DND-41 (cell line): ENCODE measurements at regions not wholly inside any gene's neighbourhood (a gene's known extent, or its start where the extent isn't known, plus 50 kb on each side); places are given as distances from the start of the nearest gene placed in this dataset.
"Not testable (repeated sequence)": the region's sequence is repeated elsewhere in the genome, so short reads cannot be mapped to it uniquely, and the experiment has no call there.

Source experiments
- ATAC-seq: fragments of 200-7000 bp; cut with Tn5 transposase; 3 replicates; pipeline ENCODE4 v1.9.1; 2021; ENCODE audit warnings: low read depth; ENCODE audit not compliant: insufficient read depth
- DNase-seq: peaks from one replicate; pipeline ENCODE4 v3.0.0-alpha.2; 2020
- H2AFZ ChIP-seq: 2 replicates; pipeline ENCODE4 v1.6.0; 2012; ENCODE audit warnings: low read depth, low read length
- H3K27ac ChIP-seq: 2 replicates; pipeline ENCODE4 v1.5.1; 2012; ENCODE audit warnings: low read length, inconsistent platforms
- H3K27me3 ChIP-seq: fragments of 200-600 bp; sonication (generic); 2 replicates; pipeline ENCODE4 v1.6.0; 2012; ENCODE audit warnings: low read length, mild to moderate bottlenecking, inconsistent platforms; ENCODE audit not compliant: insufficient read depth, poor library complexity
- H3K36me3 ChIP-seq: 2 replicates; pipeline ENCODE4 v1.5.1; 2012; ENCODE audit warnings: low read length, inconsistent platforms; ENCODE audit not compliant: insufficient read depth
- H3K4me1 ChIP-seq: 2 replicates; pipeline ENCODE4 v1.5.1; 2012; ENCODE audit warnings: mild to moderate bottlenecking, low read length; ENCODE audit not compliant: insufficient read depth
- H3K4me2 ChIP-seq: 2 replicates; pipeline ENCODE4 v1.6.0; 2012; ENCODE audit warnings: mild to moderate bottlenecking, moderate library complexity, low read length, inconsistent platforms; ENCODE audit not compliant: insufficient read depth
- H3K4me3 ChIP-seq, 2 experiments: fragments of 200-600 bp in 1 of 2; shearing (Covaris generic) in 1 of 2; 2 replicates each; pipeline ENCODE4 v1.5.1; 2012 to 2016; ENCODE audit warnings: inconsistent platforms in 2 of 2, low read length in 2 of 2, mild to moderate bottlenecking in 2 of 2, low read depth in 1 of 2, moderate library complexity in 1 of 2
- H3K79me2 ChIP-seq: 2 replicates; pipeline ENCODE4 v1.6.0; 2012; ENCODE audit warnings: low read length, inconsistent platforms; ENCODE audit not compliant: insufficient read depth
- H3K9ac ChIP-seq: 2 replicates; pipeline ENCODE4 v1.6.0; 2012; ENCODE audit warnings: low read depth, mild to moderate bottlenecking, inconsistent platforms, low read length, moderate library complexity
- H3K9me3 ChIP-seq: 2 replicates; pipeline ENCODE4 v1.5.1; 2012; ENCODE audit warnings: low read length, moderate library complexity, mild to moderate bottlenecking, inconsistent platforms; ENCODE audit not compliant: insufficient read depth, severe bottlenecking
- H4K20me1 ChIP-seq: 2 replicates; pipeline ENCODE4 v1.6.0; 2012; ENCODE audit warnings: low read length; ENCODE audit not compliant: insufficient read depth
- EZH2 ChIP-seq: IDR thresholded peaks from 3 replicates; pipeline ENCODE4 v1.6.1; 2012; ENCODE audit warnings: borderline replicate concordance, low read depth, mild to moderate bottlenecking, moderate library complexity, low read length, inconsistent platforms; ENCODE audit not compliant: severe bottlenecking
- TF ChIP-seq, protein P1 (sequence below): IDR thresholded peaks from 2 replicates; pipeline ENCODE4 v1.5.1; 2012; ENCODE audit warnings: borderline replicate concordance, low read length, moderate library complexity, mild to moderate bottlenecking; ENCODE audit not compliant: poor library complexity, severe bottlenecking; ENCODE audit errors: extremely low read depth

DNA sequence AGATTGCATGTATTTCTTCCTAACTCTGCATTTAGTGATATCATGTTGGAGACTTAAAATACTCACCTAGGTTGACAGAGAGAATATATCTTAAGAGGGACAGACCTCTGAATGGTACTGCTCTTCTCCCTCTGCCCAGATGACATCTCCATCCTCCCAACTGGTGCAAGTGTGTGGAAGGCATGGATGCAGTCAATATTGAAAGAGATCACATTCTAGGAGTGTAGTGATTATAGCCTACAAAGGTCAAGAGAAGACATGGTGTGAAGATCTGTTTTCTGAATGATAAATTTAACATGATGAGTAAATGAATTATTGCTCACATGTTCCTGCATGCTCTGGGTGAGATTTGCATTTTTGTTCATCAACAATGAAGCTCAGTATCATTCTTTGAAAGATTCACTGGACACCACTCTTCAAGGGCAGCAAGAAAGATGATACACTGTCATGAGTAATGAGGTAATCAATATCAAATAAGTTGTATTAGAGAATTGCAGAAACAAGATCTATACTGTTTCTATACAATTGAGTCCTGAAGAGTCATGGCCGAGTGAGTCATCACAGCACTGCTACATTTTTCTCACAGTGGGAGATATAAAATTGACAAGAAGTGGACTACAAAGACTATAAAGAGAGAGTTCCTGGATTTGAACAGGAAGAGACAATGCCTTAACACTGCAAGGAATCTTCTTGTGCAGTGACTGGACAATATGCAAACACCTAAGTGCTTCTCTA, 183.3 kb upstream of the KRR1 start:
- Histone ChIP-seq H3K9ac (no peak overlapping the region), H3K4me2 (no peak overlapping the region), H3K4me3 (no peak overlapping the region), H3K79me2 (no peaks in the 10 kb centered on the region), H3K4me1 (no peaks in the 10 kb centered on the region), H2AFZ (no peak overlapping the region), H3K36me3 (no peaks in the 10 kb centered on the region), H3K27me3 (no peaks in the 10 kb centered on the region), H3K9me3 (no peaks in the 10 kb centered on the region), H3K27ac (no peak overlapping the region), H4K20me1 (no peaks in the 10 kb centered on the region)
- no peak for DNase-seq
- TF ChIP-seq, protein P1, sequence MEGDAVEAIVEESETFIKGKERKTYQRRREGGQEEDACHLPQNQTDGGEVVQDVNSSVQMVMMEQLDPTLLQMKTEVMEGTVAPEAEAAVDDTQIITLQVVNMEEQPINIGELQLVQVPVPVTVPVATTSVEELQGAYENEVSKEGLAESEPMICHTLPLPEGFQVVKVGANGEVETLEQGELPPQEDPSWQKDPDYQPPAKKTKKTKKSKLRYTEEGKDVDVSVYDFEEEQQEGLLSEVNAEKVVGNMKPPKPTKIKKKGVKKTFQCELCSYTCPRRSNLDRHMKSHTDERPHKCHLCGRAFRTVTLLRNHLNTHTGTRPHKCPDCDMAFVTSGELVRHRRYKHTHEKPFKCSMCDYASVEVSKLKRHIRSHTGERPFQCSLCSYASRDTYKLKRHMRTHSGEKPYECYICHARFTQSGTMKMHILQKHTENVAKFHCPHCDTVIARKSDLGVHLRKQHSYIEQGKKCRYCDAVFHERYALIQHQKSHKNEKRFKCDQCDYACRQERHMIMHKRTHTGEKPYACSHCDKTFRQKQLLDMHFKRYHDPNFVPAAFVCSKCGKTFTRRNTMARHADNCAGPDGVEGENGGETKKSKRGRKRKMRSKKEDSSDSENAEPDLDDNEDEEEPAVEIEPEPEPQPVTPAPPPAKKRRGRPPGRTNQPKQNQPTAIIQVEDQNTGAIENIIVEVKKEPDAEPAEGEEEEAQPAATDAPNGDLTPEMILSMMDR: no peak
- no peak for TF ChIP-seq EZH2
- no peak for ATAC-seq

DNA sequence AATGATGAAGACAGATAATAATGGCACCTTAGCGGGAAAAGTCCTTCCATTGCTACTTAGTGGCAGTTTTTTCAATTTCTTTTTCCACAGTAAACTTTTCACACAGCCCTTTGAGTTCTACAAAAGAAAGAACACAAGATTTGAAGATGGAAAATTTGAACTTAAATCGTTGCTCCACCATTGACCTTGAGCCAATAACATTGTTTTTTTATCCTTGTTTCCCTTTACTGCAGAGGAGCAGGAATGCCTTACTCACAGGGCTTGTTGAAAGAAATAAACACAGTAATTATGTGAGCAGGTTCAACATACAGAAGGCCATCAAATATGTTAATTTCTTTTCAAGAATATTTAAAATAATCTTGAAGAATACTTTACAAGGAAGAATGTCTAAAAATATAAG, 181.5 kb upstream of the KRR1 start:
- no peak for ATAC-seq
- Histone ChIP-seq H3K4me3 (no peak overlapping the region), H3K4me2 (no peak overlapping the region), H3K4me1 (no peaks in the 10 kb centered on the region), H3K9me3 (no peaks in the 10 kb centered on the region), H3K27me3 (no peaks in the 10 kb centered on the region), H3K36me3 (no peaks in the 10 kb centered on the region), H3K9ac (no peak overlapping the region), H3K79me2 (no peaks in the 10 kb centered on the region), H4K20me1 (no peaks in the 10 kb centered on the region), H3K27ac (no peak overlapping the region), H2AFZ (no peak overlapping the region)
- no peak for DNase-seq
- TF ChIP-seq EZH2: no peak
- TF ChIP-seq, protein P1: no peak

DNA sequence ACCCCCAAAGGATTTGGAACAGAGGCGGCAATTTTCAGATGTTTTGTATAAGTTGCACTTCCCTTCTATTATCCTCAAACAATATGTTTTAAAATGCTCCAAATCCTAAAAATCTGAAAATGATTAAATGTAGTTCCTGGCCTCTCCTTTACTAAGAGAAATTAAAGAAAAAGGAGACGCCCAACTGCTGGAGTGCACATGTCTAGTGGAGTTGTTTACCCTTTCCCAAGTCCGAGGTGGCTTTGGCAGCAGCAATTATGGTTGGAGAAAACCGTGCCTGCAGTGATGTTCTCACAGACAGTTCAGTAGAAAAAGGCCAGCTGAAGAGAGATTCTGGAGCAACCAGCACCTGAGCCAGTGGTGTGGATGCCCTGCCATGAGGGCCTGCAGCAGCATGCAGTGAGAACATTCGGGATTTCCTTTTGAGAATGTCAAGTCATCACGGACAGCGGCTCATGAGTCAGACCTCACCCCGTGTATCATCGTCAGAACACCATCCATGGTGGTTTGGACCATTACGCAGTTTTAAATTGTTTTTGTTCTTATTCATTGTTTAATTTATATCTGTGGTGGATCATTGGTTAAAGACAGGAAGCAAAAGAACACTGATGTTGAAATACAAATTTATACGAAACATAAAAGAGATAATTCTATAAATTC, 179.0 kb upstream of the KRR1 start:
- TF ChIP-seq, protein P1: no peak
- no peak for TF ChIP-seq EZH2
- ATAC-seq (no peak), DNase-seq (no peak)
- Histone ChIP-seq H3K4me1 (no peaks in the 10 kb centered on the region), H4K20me1 (no peaks in the 10 kb centered on the region), H3K4me3 (no peak overlapping the region), H3K9ac (no peak overlapping the region), H3K36me3 (no peaks in the 10 kb centered on the region), H2AFZ (no peak overlapping the region), H3K4me2 (no peak overlapping the region), H3K27ac (no peak overlapping the region), H3K27me3 (no peaks in the 10 kb centered on the region), H3K79me2 (no peaks in the 10 kb centered on the region), H3K9me3 (no peaks in the 10 kb centered on the region)

DNA sequence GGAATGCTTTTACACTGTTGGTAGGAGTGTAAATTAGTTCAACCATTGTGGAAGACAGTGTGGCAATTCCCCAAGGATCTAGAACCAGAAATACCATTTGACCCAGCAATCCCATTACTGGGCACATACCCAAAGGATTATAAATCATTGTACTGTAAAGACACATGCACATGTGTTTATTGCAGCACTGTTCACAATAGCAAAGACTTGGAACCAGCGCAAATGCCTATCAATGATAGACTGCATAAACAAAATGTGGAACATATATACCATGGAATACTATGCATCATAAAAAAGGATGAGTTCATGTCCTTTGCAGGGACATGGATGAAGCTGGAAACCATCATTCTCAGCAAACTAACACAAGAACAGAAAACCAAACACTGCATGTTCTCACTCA, 174.8 kb upstream of the KRR1 start:
- not testable (repeated sequence) for H3K27me3 ChIP-seq, ATAC-seq, H4K20me1 ChIP-seq, H2AFZ ChIP-seq, H3K36me3 ChIP-seq, DNase-seq, H3K9ac ChIP-seq, H3K4me3 ChIP-seq, H3K4me2 ChIP-seq, H3K27ac ChIP-seq, H3K9me3 ChIP-seq, H3K79me2 ChIP-seq, H3K4me1 ChIP-seq
